ENCODE measurements at regions not wholly inside any gene's neighbourhood (a gene's known extent, or its start where the extent isn't known, plus 50 kb on each side); places are given as distances from the start of the nearest gene placed in this dataset.

DNA sequence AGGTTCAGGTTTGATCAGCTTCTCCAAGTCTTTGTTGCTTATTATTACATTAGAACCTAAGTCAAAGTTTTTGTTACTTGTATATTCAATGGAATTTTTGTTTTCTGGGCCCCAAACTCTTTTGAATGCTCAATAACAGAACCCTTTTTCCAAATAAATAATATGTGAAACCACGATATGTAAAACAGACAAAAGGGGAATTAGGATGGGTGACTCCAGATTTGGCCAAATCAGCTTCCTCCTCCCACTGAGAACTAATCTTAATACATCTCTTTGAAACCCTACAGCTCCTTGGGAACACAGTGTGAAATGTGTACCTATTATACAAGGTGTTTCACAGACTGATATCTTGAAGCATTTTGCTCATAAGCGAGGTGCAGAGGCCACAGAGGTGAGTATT is 67.0 kb upstream of the TNFSF18 start:
- TF ChIP-seq POLR2A (IDR thresholded peaks at IDR 0.05; ENCODE audit: low read depth, low read length) (no peak), CREB1 (IDR thresholded peaks at IDR 0.05; ENCODE audit: low read depth) (no peak), RBBP5 (conservative IDR thresholded peaks at IDR 0.05) (no peak), RFX5 (IDR thresholded peaks at IDR 0.05; ENCODE audit: low read depth, low read length) (no peak), NBN (IDR thresholded peaks at IDR 0.05) (no peak), MYC (IDR thresholded peaks at IDR 0.05; ENCODE audit: insufficient read depth, insufficient read length, insufficient replicate concordance, low read length, severe bottlenecking) (no peak), ZNF274 (IDR thresholded peaks at IDR 0.05; ENCODE audit: insufficient read depth, insufficient read length) (no peak), BCL11A (IDR thresholded peaks at IDR 0.05; ENCODE audit: low read depth, low read length) (no peak), ZZZ3 (IDR thresholded peaks at IDR 0.05; ENCODE audit: control insufficient read depth, insufficient read length, low read depth) (no peak), HDAC2 (IDR thresholded peaks at IDR 0.05) (no peak), SUZ12 (IDR thresholded peaks at IDR 0.05; ENCODE audit: unreplicated experiment) (no peak)
- TF ChIP-seq, protein P1, sequence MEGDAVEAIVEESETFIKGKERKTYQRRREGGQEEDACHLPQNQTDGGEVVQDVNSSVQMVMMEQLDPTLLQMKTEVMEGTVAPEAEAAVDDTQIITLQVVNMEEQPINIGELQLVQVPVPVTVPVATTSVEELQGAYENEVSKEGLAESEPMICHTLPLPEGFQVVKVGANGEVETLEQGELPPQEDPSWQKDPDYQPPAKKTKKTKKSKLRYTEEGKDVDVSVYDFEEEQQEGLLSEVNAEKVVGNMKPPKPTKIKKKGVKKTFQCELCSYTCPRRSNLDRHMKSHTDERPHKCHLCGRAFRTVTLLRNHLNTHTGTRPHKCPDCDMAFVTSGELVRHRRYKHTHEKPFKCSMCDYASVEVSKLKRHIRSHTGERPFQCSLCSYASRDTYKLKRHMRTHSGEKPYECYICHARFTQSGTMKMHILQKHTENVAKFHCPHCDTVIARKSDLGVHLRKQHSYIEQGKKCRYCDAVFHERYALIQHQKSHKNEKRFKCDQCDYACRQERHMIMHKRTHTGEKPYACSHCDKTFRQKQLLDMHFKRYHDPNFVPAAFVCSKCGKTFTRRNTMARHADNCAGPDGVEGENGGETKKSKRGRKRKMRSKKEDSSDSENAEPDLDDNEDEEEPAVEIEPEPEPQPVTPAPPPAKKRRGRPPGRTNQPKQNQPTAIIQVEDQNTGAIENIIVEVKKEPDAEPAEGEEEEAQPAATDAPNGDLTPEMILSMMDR (IDR thresholded peaks at IDR 0.05 in 2 of 3, conservative IDR thresholded peaks at IDR 0.05 in 1 of 3; ENCODE audit: control insufficient read depth in 2 of 3, extremely low read depth in 1 of 3, insufficient read depth in 1 of 3, low read depth in 3 of 3, low read length in 3 of 3) = no peak
- TF ChIP-seq, protein P2, sequence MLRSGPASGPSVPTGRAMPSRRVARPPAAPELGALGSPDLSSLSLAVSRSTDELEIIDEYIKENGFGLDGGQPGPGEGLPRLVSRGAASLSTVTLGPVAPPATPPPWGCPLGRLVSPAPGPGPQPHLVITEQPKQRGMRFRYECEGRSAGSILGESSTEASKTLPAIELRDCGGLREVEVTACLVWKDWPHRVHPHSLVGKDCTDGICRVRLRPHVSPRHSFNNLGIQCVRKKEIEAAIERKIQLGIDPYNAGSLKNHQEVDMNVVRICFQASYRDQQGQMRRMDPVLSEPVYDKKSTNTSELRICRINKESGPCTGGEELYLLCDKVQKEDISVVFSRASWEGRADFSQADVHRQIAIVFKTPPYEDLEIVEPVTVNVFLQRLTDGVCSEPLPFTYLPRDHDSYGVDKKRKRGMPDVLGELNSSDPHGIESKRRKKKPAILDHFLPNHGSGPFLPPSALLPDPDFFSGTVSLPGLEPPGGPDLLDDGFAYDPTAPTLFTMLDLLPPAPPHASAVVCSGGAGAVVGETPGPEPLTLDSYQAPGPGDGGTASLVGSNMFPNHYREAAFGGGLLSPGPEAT (IDR thresholded peaks at IDR 0.05; ENCODE audit: low read depth) = no peak
- TF ChIP-seq, protein P3, sequence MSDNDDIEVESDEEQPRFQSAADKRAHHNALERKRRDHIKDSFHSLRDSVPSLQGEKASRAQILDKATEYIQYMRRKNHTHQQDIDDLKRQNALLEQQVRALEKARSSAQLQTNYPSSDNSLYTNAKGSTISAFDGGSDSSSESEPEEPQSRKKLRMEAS (IDR thresholded peaks at IDR 0.05; ENCODE audit: low read depth, low read length) = no peak

Data from GM12878 (cell line).